ENCODE measurements at regions not wholly inside any gene's neighbourhood (a gene's known extent, or its start where the extent isn't known, plus 50 kb on each side); places are given as distances from the start of the nearest gene placed in this dataset.

GRCh38 chr2:220219371-220219770 lies 591.9 kb downstream of the SLC4A3 start:
- Mint-ChIP-seq H3K9me3 (no peaks in the 10 kb centered on the region), H3K4me3 (no peak overlapping the region), H3K27ac (no peak overlapping the region), H3K27me3 (no peaks in the 10 kb centered on the region), H3K36me3 (no peaks in the 10 kb centered on the region), H3K4me1 (no peaks in the 10 kb centered on the region)
- DNase-seq, result no peak
- CTCF ChIA-PET, result no interaction called here

GRCh38 chr2:220220009-220220408 lies 592.6 kb downstream of the SLC4A3 start:
- H3K27me3 Mint-ChIP-seq, result no peaks in the 10 kb centered on the region
- H3K27ac Mint-ChIP-seq, result no peak overlapping the region
- CTCF ChIA-PET, result no interaction called here
- no peaks in the 10 kb centered on the region for H3K9me3 Mint-ChIP-seq
- H3K4me3 Mint-ChIP-seq, result no peak overlapping the region
- no peaks in the 10 kb centered on the region for H3K36me3 Mint-ChIP-seq
- H3K4me1 Mint-ChIP-seq, result no peaks in the 10 kb centered on the region
- no peak for DNase-seq

- H3K4me1 Mint-ChIP-seq, result no peaks in the 10 kb centered on the region
- no peak overlapping the region for H3K27ac Mint-ChIP-seq
- DNase-seq, result no peak
- H3K27me3 Mint-ChIP-seq, result no peaks in the 10 kb centered on the region
- no peaks in the 10 kb centered on the region for H3K9me3 Mint-ChIP-seq
- no peaks in the 10 kb centered on the region for H3K36me3 Mint-ChIP-seq
- CTCF ChIA-PET, result no interaction called here
- no peak overlapping the region for H3K4me3 Mint-ChIP-seq
Observed at GRCh38 chr2:220221992-220222391, 594.6 kb downstream of the SLC4A3 start.

GRCh38 chr2:220224691-220225543 lies 597.5 kb downstream of the SLC4A3 start:
- H3K36me3 Mint-ChIP-seq, result no peaks in the 10 kb centered on the region
- H3K4me3 Mint-ChIP-seq, result no peak overlapping the region
- H3K27ac Mint-ChIP-seq, result no peak overlapping the region
- DNase-seq, result no peak
- no peaks in the 10 kb centered on the region for H3K9me3 Mint-ChIP-seq
- H3K27me3 Mint-ChIP-seq, result no peaks in the 10 kb centered on the region
- no peaks in the 10 kb centered on the region for H3K4me1 Mint-ChIP-seq
- CTCF ChIA-PET, result no interaction called here

- H3K27me3 Mint-ChIP-seq, result no peaks in the 10 kb centered on the region
- H3K4me3 Mint-ChIP-seq, result no peak overlapping the region
- H3K27ac Mint-ChIP-seq, result no peak overlapping the region
- no peak for DNase-seq
- H3K4me1 Mint-ChIP-seq, result no peaks in the 10 kb centered on the region
- CTCF ChIA-PET, result no interaction called here
- no peaks in the 10 kb centered on the region for H3K9me3 Mint-ChIP-seq
- no peaks in the 10 kb centered on the region for H3K36me3 Mint-ChIP-seq
Observed at GRCh38 chr2:220226076-220226475, 598.6 kb downstream of the SLC4A3 start.

- H3K9me3 Mint-ChIP-seq, result no peaks in the 10 kb centered on the region
- no peaks in the 10 kb centered on the region for H3K27me3 Mint-ChIP-seq
- H3K4me1 Mint-ChIP-seq, result no peaks in the 10 kb centered on the region
- H3K4me3 Mint-ChIP-seq, result no peak overlapping the region
- no peak for DNase-seq
- H3K27ac Mint-ChIP-seq, result no peak overlapping the region
- CTCF ChIA-PET, result no interaction called here
- no peaks in the 10 kb centered on the region for H3K36me3 Mint-ChIP-seq
Observed at GRCh38 chr2:220226546-220226945, 599.1 kb downstream of the SLC4A3 start.

GRCh38 chr2:220227266-220227920 lies 600.0 kb downstream of the SLC4A3 start:
- no peaks in the 10 kb centered on the region for H3K4me1 Mint-ChIP-seq
- no peak for DNase-seq
- H3K4me3 Mint-ChIP-seq, result no peak overlapping the region
- no peaks in the 10 kb centered on the region for H3K27me3 Mint-ChIP-seq
- no peaks in the 10 kb centered on the region for H3K36me3 Mint-ChIP-seq
- no peak overlapping the region for H3K27ac Mint-ChIP-seq
- CTCF ChIA-PET, result no interaction called here
- H3K9me3 Mint-ChIP-seq, result no peaks in the 10 kb centered on the region

GRCh38 chr2:220228310-220229006 lies 601.0 kb downstream of the SLC4A3 start:
- H3K27ac Mint-ChIP-seq, result no peak overlapping the region
- CTCF ChIA-PET, result no interaction called here
- no peaks in the 10 kb centered on the region for H3K9me3 Mint-ChIP-seq
- no peaks in the 10 kb centered on the region for H3K4me1 Mint-ChIP-seq
- H3K27me3 Mint-ChIP-seq, result no peaks in the 10 kb centered on the region
- no peak overlapping the region for H3K4me3 Mint-ChIP-seq
- no peak for DNase-seq
- no peaks in the 10 kb centered on the region for H3K36me3 Mint-ChIP-seq

- DNase-seq, result no peak
- H3K4me1 Mint-ChIP-seq, result no peaks in the 10 kb centered on the region
- H3K36me3 Mint-ChIP-seq, result no peaks in the 10 kb centered on the region
- no peaks in the 10 kb centered on the region for H3K27me3 Mint-ChIP-seq
- H3K4me3 Mint-ChIP-seq, result no peak overlapping the region
- no peaks in the 10 kb centered on the region for H3K9me3 Mint-ChIP-seq
- CTCF ChIA-PET, result no interaction called here
- no peak overlapping the region for H3K27ac Mint-ChIP-seq
Observed at GRCh38 chr2:220240641-220241040, 613.2 kb downstream of the SLC4A3 start.

- DNase-seq, result no peak
- Mint-ChIP-seq H3K4me1 (no peaks in the 10 kb centered on the region), H3K9me3 (no peaks in the 10 kb centered on the region), H3K27me3 (no peaks in the 10 kb centered on the region), H3K4me3 (no peak overlapping the region), H3K36me3 (no peaks in the 10 kb centered on the region), H3K27ac (no peak overlapping the region)
- CTCF ChIA-PET, result no interaction called here
Observed at GRCh38 chr2:220241423-220241822, 614.0 kb downstream of the SLC4A3 start.

- no peaks in the 10 kb centered on the region for H3K27me3 Mint-ChIP-seq
- no peaks in the 10 kb centered on the region for H3K9me3 Mint-ChIP-seq
- DNase-seq, result no peak
- no peak overlapping the region for H3K27ac Mint-ChIP-seq
- no peaks in the 10 kb centered on the region for H3K4me1 Mint-ChIP-seq
- no peak overlapping the region for H3K4me3 Mint-ChIP-seq
- CTCF ChIA-PET, result no interaction called here
- no peaks in the 10 kb centered on the region for H3K36me3 Mint-ChIP-seq
Observed at GRCh38 chr2:220243571-220243970, 616.1 kb downstream of the SLC4A3 start.

- Mint-ChIP-seq H3K36me3 (no peaks in the 10 kb centered on the region), H3K4me1 (no peaks in the 10 kb centered on the region), H3K27me3 (no peaks in the 10 kb centered on the region), H3K9me3 (no peaks in the 10 kb centered on the region), H3K4me3 (no peak overlapping the region), H3K27ac (no peak overlapping the region)
- CTCF ChIA-PET, result no interaction called here
- DNase-seq, result no peak
Observed at GRCh38 chr2:220246386-220246785, 619.0 kb downstream of the SLC4A3 start.

GRCh38 chr2:220247588-220248350 lies 620.3 kb downstream of the SLC4A3 start:
- Mint-ChIP-seq H3K4me3 (no peak overlapping the region), H3K36me3 (no peaks in the 10 kb centered on the region), H3K27ac (no peak overlapping the region), H3K4me1 (no peaks in the 10 kb centered on the region), H3K27me3 (no peaks in the 10 kb centered on the region), H3K9me3 (peaks cover 1% of the 10 kb centered on the region)
- DNase-seq, result no peak
- CTCF ChIA-PET, result no interaction called here

GRCh38 chr2:220259662-220260061 lies 632.2 kb downstream of the SLC4A3 start:
- no peak for DNase-seq
- Mint-ChIP-seq H3K4me1 (no peaks in the 10 kb centered on the region), H3K27me3 (no peaks in the 10 kb centered on the region), H3K4me3 (no peak overlapping the region), H3K36me3 (no peaks in the 10 kb centered on the region), H3K27ac (no peak overlapping the region), H3K9me3 (no peaks in the 10 kb centered on the region)
- CTCF ChIA-PET, result no interaction called here
